GM21786 (cell line): ENCODE measurements at regions not wholly inside any gene's neighbourhood (a gene's known extent, or its start where the extent isn't known, plus 50 kb on each side); places are given as distances from the start of the nearest gene placed in this dataset.

Experiments used
- ATAC-seq: cut with Tn5 transposase; IDR thresholded peaks from one replicate; pipeline ENCODE4 v1.9.1; 2021; ENCODE audit not compliant: unreplicated experiment

- no peak for ATAC-seq
Observed at GRCh38 chr11:116420030-116420429, 352.8 kb downstream of the BUD13 start.

- no peak for ATAC-seq
Observed at GRCh38 chr11:116418388-116419041, 354.3 kb downstream of the BUD13 start.

DNA sequence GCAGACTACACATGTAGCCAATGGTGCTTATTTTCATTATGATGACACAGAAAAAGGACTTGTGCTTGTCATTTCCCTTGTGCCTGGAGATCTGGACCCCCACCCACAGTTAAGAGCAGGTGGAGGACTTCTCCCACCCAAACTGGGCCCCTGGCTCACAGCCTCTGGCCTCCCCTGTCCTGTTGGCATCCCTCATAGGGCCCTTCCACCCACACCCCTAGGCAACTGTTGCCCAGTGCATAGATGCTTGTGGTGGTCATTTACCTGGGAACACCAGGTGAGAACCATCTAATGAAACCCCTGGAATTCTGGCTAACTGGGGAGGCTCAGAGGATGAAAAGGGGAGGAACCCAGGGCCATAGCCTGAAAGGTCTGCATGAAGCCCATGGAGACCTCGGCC lies 355.9 kb downstream of the BUD13 start:
- ATAC-seq, result no peak

GRCh38 chr11:116415095-116415494 lies 357.7 kb downstream of the BUD13 start:
- ATAC-seq, result no peak

DNA sequence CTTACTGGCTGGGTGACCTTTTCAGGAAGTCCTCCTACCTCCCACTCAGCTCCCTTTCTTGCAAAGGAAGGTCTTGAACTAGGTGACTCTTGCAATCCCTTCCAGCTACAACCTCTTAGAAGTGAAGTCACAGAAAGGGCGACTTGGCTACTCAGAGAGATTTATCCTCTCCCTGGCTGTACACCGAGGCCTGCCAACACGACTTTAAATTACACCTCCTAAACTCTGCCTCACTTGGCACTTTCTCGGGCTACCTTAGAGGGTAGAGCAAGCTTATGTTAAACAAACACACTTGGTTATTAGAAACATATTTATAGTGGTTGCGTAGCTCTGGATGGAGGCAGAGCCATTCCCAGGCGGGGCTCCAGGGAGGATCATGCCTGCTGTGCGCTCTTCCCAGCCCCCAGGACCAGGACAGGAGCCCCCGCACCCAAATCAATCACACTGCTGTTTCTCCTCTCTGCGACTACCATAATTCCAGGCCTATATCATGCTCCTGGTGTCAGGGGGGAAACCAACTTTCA lies 358.4 kb downstream of the BUD13 start:
- ATAC-seq, result no peak

DNA sequence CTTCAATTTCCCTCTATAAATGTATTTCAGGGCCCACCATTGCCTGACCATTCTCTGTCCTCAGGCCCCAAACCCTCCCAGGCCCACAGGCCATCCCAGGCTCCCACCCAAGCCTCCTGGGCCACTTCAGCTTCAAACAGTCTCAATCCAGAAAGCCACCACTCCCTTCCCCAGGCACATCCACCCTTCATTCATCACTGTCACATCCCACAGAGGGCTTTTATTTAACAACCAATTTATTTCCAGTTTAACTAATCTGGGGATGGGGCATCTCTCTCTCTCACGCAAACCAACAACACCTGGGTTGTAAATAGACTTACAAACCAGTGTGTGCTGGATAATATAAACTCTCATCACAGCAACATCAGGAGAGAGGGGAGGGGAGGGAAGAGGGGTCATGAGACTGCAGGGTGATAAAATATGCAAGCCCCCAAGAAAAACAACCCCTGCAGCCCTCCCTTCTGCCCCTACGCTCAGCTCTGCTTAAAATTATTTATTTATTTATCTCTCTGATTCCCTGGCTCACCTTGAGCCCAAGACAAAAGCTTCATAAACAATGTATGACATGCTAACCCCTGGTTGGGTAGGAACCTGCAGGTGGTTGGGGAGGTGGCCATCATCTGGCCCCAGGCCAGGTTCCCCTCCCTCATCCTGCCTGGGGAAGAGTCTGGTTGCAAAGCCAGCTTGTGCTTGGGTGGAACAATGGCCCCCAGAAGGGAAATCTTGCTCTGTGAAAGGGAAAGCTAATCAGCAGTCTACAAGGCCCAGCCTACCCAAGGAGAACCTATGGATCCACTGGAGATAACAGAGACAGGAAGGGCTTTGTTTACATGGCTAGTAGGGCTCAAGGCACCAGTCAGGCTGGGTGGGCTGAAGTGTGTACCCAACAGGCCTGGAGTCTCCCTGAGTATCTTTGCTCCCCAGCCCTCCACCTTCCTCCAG lies 359.2 kb downstream of the BUD13 start:
- no peak for ATAC-seq

DNA sequence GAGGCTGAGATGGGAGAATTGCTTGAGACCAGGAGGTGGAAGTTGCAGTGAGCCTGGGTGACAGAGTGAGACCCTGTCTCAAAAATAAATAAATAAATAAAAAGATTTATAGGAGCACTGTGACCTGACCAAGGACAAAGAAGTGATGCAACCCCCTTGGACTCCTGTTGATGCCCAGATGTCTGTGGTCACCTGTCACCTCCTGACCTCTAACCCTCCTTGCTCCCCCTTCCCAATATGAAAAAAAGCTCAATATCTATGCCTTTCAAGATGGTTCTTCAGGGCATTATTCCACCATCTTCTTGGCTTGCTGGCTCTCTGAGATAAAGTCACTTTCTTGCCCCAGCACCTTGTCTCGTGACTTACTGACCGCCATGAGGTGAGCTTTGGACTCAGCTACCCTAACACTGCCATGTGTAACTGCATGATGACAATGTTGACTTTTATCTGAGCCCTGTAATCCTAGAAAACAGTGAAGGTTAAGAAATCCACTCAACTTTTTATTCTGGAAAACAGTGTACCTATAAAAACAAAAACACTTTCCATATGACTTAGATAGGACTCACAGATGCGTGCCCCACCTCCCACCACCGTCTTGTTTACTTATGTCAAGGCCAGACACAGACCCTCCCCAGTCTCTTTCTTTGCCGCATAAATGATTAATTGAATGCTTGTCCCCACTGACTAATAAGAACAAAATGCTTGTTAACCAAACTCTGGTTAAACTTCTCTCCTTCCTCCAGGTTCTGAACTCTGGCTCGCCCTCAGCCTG lies 360.5 kb downstream of the BUD13 start:
- no peak for ATAC-seq

DNA sequence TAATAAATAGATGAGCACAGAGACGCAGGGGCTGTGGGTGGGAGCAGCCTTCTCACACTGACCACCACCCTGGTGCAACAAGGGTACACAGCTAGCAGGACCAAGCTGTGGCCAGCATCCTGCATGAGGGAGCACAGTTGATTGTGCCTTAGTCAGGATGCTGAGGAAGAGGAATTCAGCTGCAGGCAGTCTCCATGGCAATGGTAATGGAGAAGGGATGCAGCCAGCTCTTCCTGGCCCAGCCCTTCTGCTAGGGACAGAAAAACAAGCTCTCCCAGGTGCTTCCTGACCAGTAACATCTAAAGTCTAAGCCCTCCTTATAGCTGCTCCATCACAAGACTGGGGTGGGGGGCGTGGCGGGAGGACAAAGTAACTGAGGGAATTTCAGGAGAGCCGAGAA lies 363.5 kb downstream of the BUD13 start:
- ATAC-seq, result no peak

DNA sequence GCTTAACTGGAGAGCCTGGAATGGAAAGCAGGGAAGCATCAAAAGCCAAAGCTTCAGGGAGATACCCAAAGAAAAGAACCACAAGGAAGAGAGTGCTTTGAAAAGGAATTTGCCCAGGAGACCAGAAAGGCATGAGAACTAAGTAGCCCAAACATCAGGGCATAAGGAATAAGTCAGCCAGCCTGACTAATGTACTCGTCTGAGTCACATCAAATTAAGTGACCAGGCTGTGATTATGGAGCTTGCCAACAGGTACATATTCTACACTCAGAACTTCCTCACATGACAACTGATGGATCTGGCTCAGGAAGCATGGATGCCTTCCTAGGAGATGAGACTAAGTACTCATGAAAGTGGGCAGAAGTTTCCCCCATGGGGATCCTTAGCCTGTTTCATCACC lies 366.7 kb downstream of the BUD13 start:
- no peak for ATAC-seq

- no peak for ATAC-seq
Observed at GRCh38 chr11:116404462-116404798, 368.4 kb downstream of the BUD13 start.

DNA sequence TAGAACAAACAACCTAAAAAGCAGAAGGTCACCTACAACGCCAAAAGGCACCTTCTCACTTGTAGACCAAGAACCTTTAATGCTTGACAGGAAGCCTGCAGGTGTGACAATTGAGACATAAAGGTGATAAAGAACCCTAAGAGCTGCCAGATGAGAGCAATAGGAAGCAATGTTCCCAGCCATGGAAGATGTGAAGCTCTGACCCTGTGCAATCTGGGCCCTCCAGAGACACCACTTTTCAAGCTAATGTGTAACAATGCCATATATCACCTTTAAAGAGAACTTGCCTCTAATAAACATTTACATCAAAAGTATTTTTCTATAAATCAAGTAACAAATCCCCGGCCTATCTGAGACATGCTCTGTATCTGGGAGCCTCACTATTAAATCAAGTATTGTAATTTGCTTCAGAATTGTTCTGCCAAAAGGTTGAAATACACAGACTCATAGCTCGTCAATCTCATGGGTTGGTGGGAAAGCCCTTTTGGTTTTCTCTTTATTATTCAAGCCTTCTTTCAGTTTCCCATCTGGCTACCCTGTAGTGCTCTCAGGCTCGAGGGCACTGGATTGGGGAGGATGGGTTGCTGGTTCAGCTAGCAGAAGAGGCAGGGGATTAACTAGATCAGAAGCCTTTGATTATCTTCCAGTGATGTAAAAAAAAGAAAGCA lies 368.9 kb downstream of the BUD13 start:
- ATAC-seq, result no peak

GRCh38 chr11:116400081-116400480 lies 372.7 kb downstream of the BUD13 start:
- no peak for ATAC-seq

- no peak for ATAC-seq
Observed at GRCh38 chr11:116397602-116398084, 375.1 kb downstream of the BUD13 start.

- no peak for ATAC-seq
Observed at GRCh38 chr11:116396331-116396730, 376.5 kb downstream of the BUD13 start.

DNA sequence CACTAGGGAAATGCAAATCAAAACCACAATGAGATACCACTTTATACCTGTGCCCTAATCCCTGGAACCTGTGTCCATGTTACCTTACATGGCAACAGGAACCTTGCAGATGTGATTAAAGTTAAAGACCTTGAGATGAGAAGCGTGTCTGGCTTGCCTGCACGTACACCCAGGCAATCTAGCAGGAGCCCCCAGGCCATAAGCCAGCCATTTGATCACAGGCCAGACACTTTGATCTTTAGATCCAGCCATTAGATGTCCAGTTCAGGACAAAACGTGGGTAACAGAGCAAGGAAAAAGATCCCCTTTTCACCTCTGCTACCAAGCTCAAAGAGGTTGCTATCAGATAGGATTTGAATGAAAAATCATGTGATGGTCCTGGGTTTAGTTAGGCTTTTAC lies 378.8 kb downstream of the BUD13 start:
- no peak for ATAC-seq

GRCh38 chr11:116390963-116391362 lies 381.8 kb downstream of the BUD13 start:
- no peak for ATAC-seq

DNA sequence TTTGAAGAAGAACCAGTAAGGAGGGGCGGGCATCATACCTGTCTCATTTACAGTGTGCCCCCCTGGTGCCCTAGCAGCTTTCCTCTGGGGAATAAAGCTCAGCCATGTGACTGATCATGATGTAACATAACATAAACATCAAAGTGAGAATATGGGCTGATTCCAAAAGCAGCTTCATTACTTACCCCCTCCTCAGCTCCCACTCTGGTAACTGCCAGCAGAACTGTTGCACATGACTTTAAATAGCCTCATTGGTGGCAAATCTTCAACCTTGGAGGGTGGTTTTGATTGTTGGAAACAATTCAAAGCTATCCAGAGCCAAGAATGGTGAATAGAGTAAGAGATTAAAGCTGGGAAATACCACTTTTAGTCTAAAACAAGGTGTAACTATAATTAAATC lies 384.6 kb downstream of the BUD13 start:
- ATAC-seq, result no peak

DNA sequence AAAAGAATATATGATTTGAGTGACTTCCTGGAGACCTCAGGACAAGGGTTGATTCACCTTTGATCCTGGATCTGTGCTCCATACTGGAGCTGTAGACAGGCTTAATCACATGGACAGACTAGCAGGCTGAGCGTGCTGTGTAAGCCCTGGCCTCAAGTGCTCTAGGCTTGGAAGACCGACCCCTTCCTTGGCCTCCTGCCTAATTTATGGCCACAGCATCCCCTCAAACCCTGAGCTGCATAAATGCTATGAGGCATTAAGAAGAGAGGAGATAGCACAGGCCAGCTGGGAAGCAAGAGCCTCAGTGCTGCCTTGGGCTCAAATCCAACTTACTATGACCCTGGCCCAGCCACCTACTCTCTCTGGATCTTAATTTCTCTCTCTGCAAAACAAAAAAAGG lies 385.1 kb downstream of the BUD13 start:
- ATAC-seq, result no peak

DNA sequence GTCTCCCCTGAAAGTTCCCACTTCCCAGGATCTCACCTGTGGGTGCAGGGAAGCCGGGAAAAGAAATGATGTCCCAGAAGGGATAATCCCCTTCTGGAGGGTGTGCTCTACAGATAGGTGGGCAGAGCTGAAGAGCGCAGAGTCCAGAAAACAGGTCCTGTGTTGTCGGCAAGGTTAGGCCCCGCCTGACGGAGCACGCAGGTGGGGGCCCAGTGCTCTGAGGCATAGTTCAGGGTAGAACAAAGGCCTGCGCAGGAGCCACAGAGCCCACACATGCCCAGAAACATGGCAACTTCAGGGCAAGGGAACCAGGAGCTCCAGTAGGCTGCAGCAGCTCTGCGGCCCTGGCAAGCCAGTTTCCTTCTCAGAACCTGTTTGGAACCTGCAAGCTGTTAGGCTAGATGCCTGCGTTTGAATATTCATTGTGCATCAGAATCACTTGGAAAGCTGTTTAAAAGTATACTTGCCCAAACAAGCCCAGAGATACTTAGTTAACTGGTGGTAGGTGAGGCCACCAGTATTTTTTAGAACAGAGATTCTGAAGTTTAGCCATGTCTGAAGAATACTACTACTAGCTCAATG lies 386.6 kb downstream of the BUD13 start:
- no peak for ATAC-seq

DNA sequence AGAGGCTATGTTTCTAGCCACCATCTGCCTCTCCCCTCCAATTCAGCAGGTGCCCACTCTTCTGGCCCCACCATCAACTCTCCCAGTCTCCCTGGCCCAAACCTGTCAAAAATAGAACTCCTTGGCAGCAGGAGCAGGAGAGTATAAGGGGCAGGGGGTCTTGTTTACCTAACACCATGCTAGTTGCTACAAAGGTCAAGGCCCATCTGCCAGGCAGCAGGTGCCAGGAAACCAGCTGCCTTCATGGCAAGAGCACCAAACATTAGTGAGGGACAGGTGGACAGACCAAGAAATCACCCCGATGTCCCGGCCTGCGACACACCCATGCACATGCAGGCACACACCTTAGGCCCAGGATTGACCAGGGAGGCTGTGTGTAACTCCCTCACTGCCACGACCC lies 387.9 kb downstream of the BUD13 start:
- ATAC-seq, result no peak
